Subcutaneous abdominal adipose tissue (tissue), 5 donors: ENCODE measurements at regions not wholly inside any gene's neighbourhood (a gene's known extent, or its start where the extent isn't known, plus 50 kb on each side); places are given as distances from the start of the nearest gene placed in this dataset.

Experiments used
- H3K27ac ChIP-seq: one replicate; pipeline ENCODE4 v1.7.0; 2013; ENCODE audit warnings: low read depth, mild to moderate bottlenecking, inconsistent platforms, low read length, moderate library complexity
- H3K27me3 ChIP-seq, 5 donors: one replicate each; pipeline ENCODE4 v1.7.0; 2013; ENCODE audit warnings: low read length in 5 of 5, inconsistent platforms in 1 of 5; ENCODE audit not compliant: control insufficient read depth in 5 of 5, insufficient read depth in 4 of 5
- H3K36me3 ChIP-seq, 5 donors: one replicate each; pipeline ENCODE4 v1.7.0; 2013; ENCODE audit warnings: low read length in 5 of 5; ENCODE audit not compliant: control insufficient read depth in 5 of 5, insufficient read depth in 5 of 5
- H3K4me1 ChIP-seq, 5 donors: one replicate each; pipeline ENCODE4 v1.7.0; 2013; ENCODE audit warnings: low read length in 5 of 5, mild to moderate bottlenecking in 3 of 5, moderate library complexity in 1 of 5; ENCODE audit not compliant: control insufficient read depth in 5 of 5, insufficient read depth in 5 of 5
- H3K4me3 ChIP-seq, 5 donors: one replicate each; pipeline ENCODE4 v1.7.0; 2013; ENCODE audit warnings: low read length in 5 of 5, low read depth in 1 of 5
- H3K9ac ChIP-seq, 5 donors: one replicate each; pipeline ENCODE4 v1.7.0; 2013; ENCODE audit warnings: low read length in 5 of 5, mild to moderate bottlenecking in 4 of 5, moderate library complexity in 3 of 5
- H3K9me3 ChIP-seq, 5 donors: one replicate each; pipeline ENCODE4 v1.7.0; 2013; ENCODE audit warnings: low read length in 5 of 5; ENCODE audit not compliant: control insufficient read depth in 5 of 5
- donor health status: healthy.
- donor health status: healthy.
- donor health status: healthy.
- donor health status: healthy.
- donor health status: healthy.

GRCh38 chr1:218887141-218887925 is 286.3 kb upstream of the LYPLAL1 start:
- Histone ChIP-seq H3K36me3 (no peaks in the 10 kb centered on the region), H3K4me3 (no peak overlapping the region), H3K27ac (no peak overlapping the region), H3K4me1 (no peaks in the 10 kb centered on the region), H3K27me3 (no peaks in the 10 kb centered on the region), H3K9me3 (no peaks in the 10 kb centered on the region), H3K9ac (no peak overlapping the region)

GRCh38 chr1:218890451-218890850 is 283.2 kb upstream of the LYPLAL1 start:
- Histone ChIP-seq H3K36me3 (no peaks in the 10 kb centered on the region), H3K9me3 (no peaks in the 10 kb centered on the region), H3K27me3 (no peaks in the 10 kb centered on the region), H3K4me3 (no peak overlapping the region), H3K4me1 (no peaks in the 10 kb centered on the region), H3K27ac (no peak overlapping the region), H3K9ac (no peak overlapping the region)

DNA sequence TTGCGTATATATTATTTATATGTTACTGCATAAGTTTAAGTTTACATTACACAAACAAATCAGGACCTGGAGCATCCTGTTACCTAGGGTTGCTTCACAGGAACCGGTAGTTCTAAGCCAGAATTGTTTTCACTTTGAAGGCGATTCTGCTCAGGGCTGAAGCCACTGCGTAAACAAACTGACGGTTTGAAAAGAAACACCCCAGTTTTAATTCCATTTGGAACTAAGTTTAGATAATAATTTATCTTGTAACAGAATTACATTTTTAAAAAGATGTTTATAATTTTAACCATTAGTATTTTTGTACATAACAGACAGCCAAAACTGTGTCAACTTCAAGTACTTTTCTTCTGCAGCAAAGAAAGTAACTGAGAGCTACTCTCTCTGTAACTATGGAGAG is 282.1 kb upstream of the LYPLAL1 start:
- no peaks in the 10 kb centered on the region for H3K4me1 ChIP-seq
- H3K27me3 ChIP-seq, result no peaks in the 10 kb centered on the region
- H3K9ac ChIP-seq, result no peak overlapping the region
- H3K4me3 ChIP-seq, result no peak overlapping the region
- H3K27ac ChIP-seq, result no peak overlapping the region
- no peaks in the 10 kb centered on the region for H3K36me3 ChIP-seq
- no peaks in the 10 kb centered on the region for H3K9me3 ChIP-seq

DNA sequence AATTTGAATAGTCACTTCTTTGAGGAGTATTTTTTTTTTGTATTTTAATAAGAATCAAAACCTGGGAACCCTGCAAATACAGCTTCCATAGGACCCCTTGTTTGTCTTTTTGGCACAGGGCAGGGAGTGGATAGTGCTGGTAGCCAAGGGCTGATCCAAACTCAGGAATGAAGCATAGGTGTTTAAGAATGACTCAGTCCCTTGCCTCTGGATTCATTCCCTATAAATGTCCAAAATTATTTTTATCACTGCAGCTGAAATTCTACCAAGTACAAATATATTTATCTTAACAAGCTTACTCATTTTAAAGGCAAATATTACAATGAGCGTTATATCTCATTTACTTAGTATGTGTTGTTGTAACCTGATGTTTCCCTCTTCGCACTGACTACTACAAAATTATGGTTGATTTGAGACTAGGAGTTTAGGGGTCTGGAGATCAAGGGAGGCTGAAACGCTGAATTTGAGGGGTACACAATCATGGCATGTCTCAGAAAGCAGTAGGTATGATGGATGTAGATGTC is 278.6 kb upstream of the LYPLAL1 start:
- Histone ChIP-seq H3K27me3 (no peaks in the 10 kb centered on the region), H3K27ac (no peak overlapping the region), H3K9ac (no peak overlapping the region), H3K36me3 (no peaks in the 10 kb centered on the region), H3K4me1 (no peaks in the 10 kb centered on the region), H3K9me3 (no peaks in the 10 kb centered on the region), H3K4me3 (no peak overlapping the region)

GRCh38 chr1:218896202-218896601 is 277.5 kb upstream of the LYPLAL1 start:
- no peaks in the 10 kb centered on the region for H3K27me3 ChIP-seq
- no peak overlapping the region for H3K4me3 ChIP-seq
- H3K9ac ChIP-seq, result no peak overlapping the region
- H3K27ac ChIP-seq, result no peak overlapping the region
- H3K4me1 ChIP-seq, result no peaks in the 10 kb centered on the region
- H3K36me3 ChIP-seq, result no peaks in the 10 kb centered on the region
- H3K9me3 ChIP-seq, result peaks cover 0 to 2% (median 0%) of the 10 kb centered on the region in 5 donors

- H3K9me3 ChIP-seq, result peaks cover 0 to 2% (median 0%) of the 10 kb centered on the region in 5 donors
- no peak overlapping the region for H3K9ac ChIP-seq
- no peaks in the 10 kb centered on the region for H3K36me3 ChIP-seq
- H3K4me3 ChIP-seq, result no peak overlapping the region
- no peaks in the 10 kb centered on the region for H3K27me3 ChIP-seq
- no peak overlapping the region for H3K27ac ChIP-seq
- H3K4me1 ChIP-seq, result peaks cover 0 to 1% (median 0%) of the 10 kb centered on the region in 5 donors
Measured at GRCh38 chr1:218898921-218899320, 274.8 kb upstream of the LYPLAL1 start.

DNA sequence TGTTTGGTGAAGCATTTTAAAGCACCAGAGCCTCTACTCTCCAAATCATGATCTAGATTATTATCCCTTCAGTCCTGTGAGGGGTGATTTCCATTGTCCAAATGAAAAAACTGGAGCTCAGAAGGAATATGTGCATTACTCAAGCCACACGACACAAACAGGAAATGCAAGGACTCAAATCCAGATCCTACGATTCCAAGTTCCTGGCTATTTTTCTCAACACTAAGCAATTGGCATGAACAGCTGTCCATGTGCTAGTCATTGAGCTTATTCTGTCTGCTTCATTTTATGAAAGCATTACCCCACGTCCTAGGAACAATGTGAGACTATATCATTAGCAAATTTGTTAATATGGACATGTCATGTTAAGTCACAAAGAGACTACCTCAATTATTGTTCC is 273.1 kb upstream of the LYPLAL1 start:
- H3K4me3 ChIP-seq, result no peak overlapping the region
- H3K27ac ChIP-seq, result no peak overlapping the region
- H3K9ac ChIP-seq, result no peak overlapping the region
- H3K4me1 ChIP-seq, result peaks cover 0 to 9% (median 0%) of the 10 kb centered on the region in 5 donors
- no peaks in the 10 kb centered on the region for H3K27me3 ChIP-seq
- H3K9me3 ChIP-seq, result peaks cover 0 to 2% (median 0%) of the 10 kb centered on the region in 5 donors
- H3K36me3 ChIP-seq, result no peaks in the 10 kb centered on the region

DNA sequence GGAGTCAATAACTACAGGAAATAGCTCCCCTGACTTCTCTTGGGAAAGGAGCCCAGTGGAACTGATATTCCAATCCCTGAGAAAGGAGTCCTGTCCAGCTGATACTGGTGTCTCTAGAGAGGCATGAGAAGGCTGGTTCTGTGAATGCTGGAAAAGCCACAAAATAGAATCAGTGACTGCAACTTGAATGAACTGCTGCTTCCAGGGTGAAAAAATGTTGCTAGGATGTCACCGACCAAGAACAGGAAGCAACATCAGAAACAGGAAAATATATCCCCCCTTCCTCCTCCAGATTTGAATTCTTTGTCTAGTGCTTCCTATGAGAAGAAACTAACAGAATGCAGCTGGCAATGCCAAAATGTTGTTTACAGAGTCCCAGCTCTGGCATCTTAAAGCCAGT is 269.3 kb upstream of the LYPLAL1 start:
- no peak overlapping the region for H3K27ac ChIP-seq
- no peak overlapping the region for H3K9ac ChIP-seq
- H3K4me1 ChIP-seq, result peaks cover 0 to 9% (median 0%) of the 10 kb centered on the region in 5 donors
- H3K27me3 ChIP-seq, result no peaks in the 10 kb centered on the region
- H3K4me3 ChIP-seq, result no peak overlapping the region
- H3K36me3 ChIP-seq, result no peaks in the 10 kb centered on the region
- H3K9me3 ChIP-seq, result peaks cover 0 to 2% (median 0%) of the 10 kb centered on the region in 5 donors

DNA sequence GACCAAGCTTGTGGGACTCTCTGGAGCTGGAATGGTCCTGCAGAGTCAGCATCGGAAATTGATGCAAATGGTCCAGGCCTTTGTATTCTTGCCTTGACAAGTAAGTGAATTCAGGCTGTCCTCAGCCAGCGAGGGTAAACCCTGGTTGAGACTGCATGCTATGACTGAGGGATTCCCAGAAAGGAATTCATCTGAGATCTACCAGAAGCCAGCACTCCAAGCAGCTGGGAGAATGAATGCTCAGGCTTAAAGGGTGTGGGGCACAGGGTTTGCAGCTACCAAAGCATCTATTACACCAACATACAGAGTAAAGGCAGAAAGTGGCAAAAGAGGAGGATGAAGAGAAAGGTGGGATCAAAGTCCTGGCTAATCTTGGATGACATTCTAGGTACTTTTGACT is 257.0 kb upstream of the LYPLAL1 start:
- Histone ChIP-seq H3K27me3 (no peaks in the 10 kb centered on the region), H3K4me3 (no peak overlapping the region), H3K27ac (no peak overlapping the region), H3K36me3 (no peaks in the 10 kb centered on the region), H3K9ac (no peak overlapping the region), H3K9me3 (no peaks in the 10 kb centered on the region), H3K4me1 (no peaks in the 10 kb centered on the region)

DNA sequence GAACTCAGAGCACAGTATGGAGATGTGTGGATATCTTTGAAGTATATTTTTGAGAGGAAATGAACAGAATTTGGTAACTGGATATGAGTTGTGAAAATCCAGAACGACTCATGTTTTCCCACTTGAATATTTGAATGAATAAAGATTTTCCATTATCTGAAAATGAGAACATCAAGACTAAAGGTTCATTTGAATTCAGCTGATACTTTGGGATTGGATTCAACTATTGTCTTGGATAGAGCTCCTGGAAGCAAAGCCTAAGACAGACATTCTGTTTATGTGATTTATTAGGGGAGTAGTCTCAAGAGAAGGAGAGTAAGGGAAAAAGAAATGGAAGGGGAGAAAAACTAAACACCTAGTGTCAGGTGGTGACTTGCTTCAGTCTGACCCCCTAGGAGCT is 256.0 kb upstream of the LYPLAL1 start:
- Histone ChIP-seq H3K27ac (no peak overlapping the region), H3K9ac (no peak overlapping the region), H3K36me3 (no peaks in the 10 kb centered on the region), H3K4me1 (no peaks in the 10 kb centered on the region), H3K9me3 (no peaks in the 10 kb centered on the region), H3K4me3 (no peak overlapping the region), H3K27me3 (no peaks in the 10 kb centered on the region)
